PC-9 (cell line): ENCODE measurements at regions not wholly inside any gene's neighbourhood (a gene's known extent, or its start where the extent isn't known, plus 50 kb on each side); places are given as distances from the start of the nearest gene placed in this dataset.

Experiments used
- CTCF ChIP-seq: fragments of 200-600 bp; sonication (generic); conservative IDR thresholded peaks from 2 replicates; pipeline ENCODE4 v1.6.1; 2017; ENCODE audit warnings: mixed run types, antibody characterized with exemption, mild to moderate bottlenecking, moderate library complexity
- EZH2 ChIP-seq: fragments of 200-600 bp; sonication (generic); IDR thresholded peaks from 2 replicates; pipeline ENCODE4 v1.8.0; 2017; ENCODE audit warnings: antibody characterized with exemption, low read depth

DNA sequence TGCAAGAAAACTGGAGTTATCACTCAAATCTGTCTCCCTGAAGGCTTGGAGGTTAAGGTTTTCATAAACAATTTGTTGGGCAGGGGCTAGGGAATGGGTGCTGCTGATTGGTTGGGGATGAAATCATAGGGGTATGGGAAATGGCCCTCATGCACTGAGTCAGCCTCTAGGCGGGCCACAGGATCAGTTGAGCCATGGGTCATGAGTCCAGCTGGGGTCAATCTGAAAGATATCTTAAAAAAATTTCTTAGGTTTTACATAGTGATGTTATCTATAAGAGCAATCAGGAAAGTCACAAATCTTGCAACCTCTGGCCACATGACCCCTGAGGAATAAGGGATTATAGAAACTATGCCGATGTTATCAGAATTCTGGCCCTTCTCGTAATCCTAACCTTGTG is 491.7 kb downstream of the ZIC1 start:
- TF ChIP-seq CTCF (no peak), EZH2 (no peak)
